H1 (cell line): ENCODE measurements at regions not wholly inside any gene's neighbourhood (a gene's known extent, or its start where the extent isn't known, plus 50 kb on each side); places are given as distances from the start of the nearest gene placed in this dataset.

Source experiments
- BRCA1 ChIP-seq: IDR thresholded peaks from 2 replicates; pipeline ENCODE4 v1.6.1; 2012; ENCODE audit warnings: low read depth, low read length, improper control_type of control experiment
- EGR1 ChIP-seq: IDR thresholded peaks from 2 replicates; pipeline ENCODE4 v1.6.1; 2011; ENCODE audit warnings: low read depth, low read length, borderline replicate concordance
- EZH2 ChIP-seq: fragments of 200-600 bp; sonication (generic); IDR thresholded peaks from 2 replicates; pipeline ENCODE4 v1.7.1; 2012; ENCODE audit warnings: low read depth, mild to moderate bottlenecking, moderate library complexity, low read length, inconsistent platforms; ENCODE audit not compliant: severe bottlenecking
- TAF1 ChIP-seq: IDR thresholded peaks from 2 replicates; pipeline ENCODE4 v1.6.1; 2011; ENCODE audit warnings: mild to moderate bottlenecking, low read depth, low read length
- TF ChIP-seq, protein P1 (sequence below): IDR thresholded peaks from 2 replicates; pipeline ENCODE4 v1.6.1; 2012; ENCODE audit warnings: low read length, inconsistent platforms

GRCh38 chr4:108365551-108365950, 196.8 kb upstream of the LEF1 start (continued):
- TF ChIP-seq EZH2: no peak
- TF ChIP-seq BRCA1: no peak
- TF ChIP-seq, protein P1, sequence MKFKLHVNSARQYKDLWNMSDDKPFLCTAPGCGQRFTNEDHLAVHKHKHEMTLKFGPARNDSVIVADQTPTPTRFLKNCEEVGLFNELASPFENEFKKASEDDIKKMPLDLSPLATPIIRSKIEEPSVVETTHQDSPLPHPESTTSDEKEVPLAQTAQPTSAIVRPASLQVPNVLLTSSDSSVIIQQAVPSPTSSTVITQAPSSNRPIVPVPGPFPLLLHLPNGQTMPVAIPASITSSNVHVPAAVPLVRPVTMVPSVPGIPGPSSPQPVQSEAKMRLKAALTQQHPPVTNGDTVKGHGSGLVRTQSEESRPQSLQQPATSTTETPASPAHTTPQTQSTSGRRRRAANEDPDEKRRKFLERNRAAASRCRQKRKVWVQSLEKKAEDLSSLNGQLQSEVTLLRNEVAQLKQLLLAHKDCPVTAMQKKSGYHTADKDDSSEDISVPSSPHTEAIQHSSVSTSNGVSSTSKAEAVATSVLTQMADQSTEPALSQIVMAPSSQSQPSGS: no peak
- no peak for TF ChIP-seq EGR1
- no peak for TF ChIP-seq TAF1
